Colonic mucosa (tissue), 4 donors: ENCODE measurements at regions not wholly inside any gene's neighbourhood (a gene's known extent, or its start where the extent isn't known, plus 50 kb on each side); places are given as distances from the start of the nearest gene placed in this dataset.

Source experiments
- DNase-seq: peaks from one replicate; pipeline ENCODE4 v3.0.0-alpha.2; 2020
- H3K27ac ChIP-seq: fragments of 200-600 bp; one replicate; pipeline ENCODE4 v1.8.0; 2021
- H3K27me3 ChIP-seq: fragments of 200-600 bp; one replicate; pipeline ENCODE4 v1.8.0; 2021
- H3K36me3 ChIP-seq: fragments of 200-600 bp; one replicate; pipeline ENCODE4 v1.8.0; 2021
- H3K4me1 ChIP-seq: fragments of 200-600 bp; one replicate; pipeline ENCODE4 v1.8.0; 2021; ENCODE audit warnings: mild to moderate bottlenecking
- H3K4me3 ChIP-seq: fragments of 200-600 bp; one replicate; pipeline ENCODE4 v1.8.0; 2021
- H3K9ac ChIP-seq, 2 donors: one replicate each; pipeline ENCODE4 v1.7.0; 2013; ENCODE audit warnings: control low read depth in 2 of 2, low read depth in 2 of 2, low read length in 2 of 2
- H3K9me3 ChIP-seq: fragments of 200-600 bp; one replicate; pipeline ENCODE4 v1.8.0; 2021
- CTCF ChIP-seq: fragments of 200-600 bp; IDR thresholded peaks from one replicate; pipeline ENCODE4 v1.8.0; 2022; ENCODE audit warnings: antibody characterized with exemption, mild to moderate bottlenecking
- intact Hi-C: fragments of 100-400 bp; cut with DNase I; formaldehyde crosslinking; loops from one replicate; pipeline ENCODE4 v1.14.1; 2022
- donor health status: healthy.
- donor health status: DM: no; HTN: no; CAD: no.
- donor health status: DM: no; HTN: no; CAD: no.

- DNase-seq = no peak
- Histone ChIP-seq H3K27ac (no peak overlapping the region), H3K4me1 (no peaks in the 10 kb centered on the region), H3K4me3 (no peak overlapping the region), H3K9me3 (no peaks in the 10 kb centered on the region), H3K9ac (no peak overlapping the region), H3K36me3 (no peaks in the 10 kb centered on the region), H3K27me3 (no peaks in the 10 kb centered on the region)
- TF ChIP-seq CTCF = no peak
- intact Hi-C loops = no loop called here
These were observed 151.5 kb downstream of the DNAJB6 start for GRCh38 chr7:157488281-157488680.

GRCh38 chr7:157488966-157489365, 152.2 kb downstream of the DNAJB6 start:
- H3K27ac ChIP-seq = no peak overlapping the region
- H3K4me3 ChIP-seq = no peak overlapping the region
- H3K36me3 ChIP-seq = no peaks in the 10 kb centered on the region
- no peak for TF ChIP-seq CTCF
- no peaks in the 10 kb centered on the region for H3K27me3 ChIP-seq
- H3K4me1 ChIP-seq = no peaks in the 10 kb centered on the region
- no peak overlapping the region for H3K9ac ChIP-seq
- no peak for DNase-seq
- no peaks in the 10 kb centered on the region for H3K9me3 ChIP-seq
- intact Hi-C loops = no loop called here
